ENCODE measurements at regions not wholly inside any gene's neighbourhood (a gene's known extent, or its start where the extent isn't known, plus 50 kb on each side); places are given as distances from the start of the nearest gene placed in this dataset.

DNA sequence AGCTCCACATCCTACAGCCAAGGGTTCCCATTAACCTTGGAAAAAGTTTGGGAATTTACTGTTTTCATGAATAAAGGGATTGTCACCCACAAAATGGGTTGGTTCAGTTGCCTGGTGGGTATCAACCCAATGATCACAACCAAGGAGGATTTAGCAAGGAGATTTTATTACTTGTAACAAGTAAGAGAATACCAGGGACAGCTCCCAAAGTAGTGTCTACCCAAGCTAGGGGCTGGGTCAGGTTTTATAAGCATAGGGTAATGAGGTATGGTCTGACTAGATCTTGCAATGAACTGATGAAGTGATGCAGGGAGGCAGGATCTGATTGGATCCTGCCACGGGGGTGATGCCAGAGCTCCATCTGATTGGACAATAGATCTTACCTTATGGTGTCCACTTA, 681.8 kb downstream of the SLC4A3 start:
- DNase-seq, result no peak

DNA sequence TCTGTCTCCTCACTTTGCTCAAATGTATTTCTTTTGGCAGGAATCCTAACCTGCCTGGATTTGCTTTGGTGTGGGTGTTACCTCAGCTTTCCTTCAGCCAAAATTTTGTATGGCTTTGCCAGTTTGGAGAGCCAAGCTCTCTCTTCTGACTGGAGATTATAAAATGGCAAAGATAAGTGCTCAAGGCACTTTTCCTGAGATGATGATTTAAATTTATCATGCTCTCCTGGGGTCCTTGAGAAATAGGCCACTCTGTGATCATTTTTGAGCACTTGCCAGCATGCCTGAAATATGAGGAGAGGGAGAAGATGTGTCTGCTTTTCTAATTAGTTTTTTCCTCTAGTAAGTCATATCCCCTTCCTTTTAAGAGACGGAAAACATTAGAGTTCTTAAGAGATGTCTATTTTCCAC, 683.0 kb downstream of the SLC4A3 start:
- DNase-seq, result no peak

DNA sequence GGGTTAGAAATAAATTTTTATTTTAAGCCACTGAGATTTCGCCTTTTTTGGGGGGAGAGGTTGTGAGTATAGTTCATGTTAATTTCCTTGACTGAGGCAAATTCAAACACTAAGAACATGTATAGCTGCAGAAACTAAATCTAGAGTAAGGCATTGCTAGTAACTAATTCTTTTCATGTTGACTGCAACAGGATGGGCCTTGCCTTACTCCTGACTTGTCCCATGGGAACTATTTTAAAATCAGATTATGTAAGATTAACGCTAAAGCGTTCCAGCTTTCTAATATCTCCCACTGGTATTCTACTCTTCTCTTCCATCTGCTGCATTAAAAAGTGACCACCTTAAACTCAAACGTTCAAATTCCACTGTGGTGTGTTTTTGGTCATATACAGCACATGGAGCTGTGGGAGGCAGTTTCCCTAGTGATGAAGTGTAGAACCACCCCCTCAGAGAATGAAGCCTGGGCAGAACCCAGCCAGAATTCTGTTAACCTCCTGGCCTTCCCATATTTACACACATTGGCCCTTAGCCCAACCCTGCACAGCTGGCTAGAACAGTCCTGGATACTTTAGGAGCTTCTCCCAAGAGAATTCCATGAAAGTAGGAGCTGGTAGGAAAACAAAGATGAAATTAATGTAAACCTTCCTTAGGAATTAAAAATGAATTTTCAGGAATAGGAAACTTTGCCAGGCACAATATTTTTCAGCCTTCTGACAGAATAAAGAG, 687.8 kb downstream of the SLC4A3 start:
- no peak for DNase-seq

DNA sequence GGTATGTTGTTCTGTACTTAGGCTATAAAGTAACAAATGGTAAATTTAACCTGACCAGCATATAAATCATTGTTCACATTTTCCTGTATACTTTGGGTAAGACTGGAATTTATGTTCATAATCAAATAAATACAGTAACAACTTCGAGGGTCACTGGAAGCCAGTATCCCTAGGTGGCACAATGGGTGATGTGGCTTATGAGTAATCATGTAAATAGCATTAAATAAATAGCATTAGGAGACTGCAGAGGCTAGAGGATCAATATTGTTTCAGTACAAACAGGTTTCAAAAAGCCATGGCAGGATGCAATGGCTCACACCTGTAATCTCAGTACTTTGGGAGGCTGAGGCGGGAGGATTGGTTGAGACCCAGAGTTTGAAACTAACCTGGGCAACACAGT, 690.6 kb downstream of the SLC4A3 start:
- no peak for DNase-seq

DNA sequence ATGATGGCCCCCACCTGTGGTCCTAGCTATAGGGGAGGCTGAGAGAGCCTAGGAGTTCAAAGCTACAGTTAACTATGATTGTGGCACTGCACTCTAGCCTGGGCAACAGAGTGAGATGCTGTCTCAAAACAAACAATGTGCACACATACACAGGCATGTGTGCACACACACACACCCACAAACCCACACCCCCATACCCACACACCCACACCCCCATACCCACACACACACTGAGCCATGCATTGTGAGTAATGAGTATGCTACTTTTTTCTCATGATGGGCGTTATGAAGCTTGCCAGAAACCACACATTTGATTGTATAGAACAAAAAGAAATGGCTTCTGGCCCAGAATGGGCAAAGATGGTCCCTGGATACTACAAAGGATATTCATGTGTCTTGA, 691.1 kb downstream of the SLC4A3 start:
- DNase-seq, result no peak

DNA sequence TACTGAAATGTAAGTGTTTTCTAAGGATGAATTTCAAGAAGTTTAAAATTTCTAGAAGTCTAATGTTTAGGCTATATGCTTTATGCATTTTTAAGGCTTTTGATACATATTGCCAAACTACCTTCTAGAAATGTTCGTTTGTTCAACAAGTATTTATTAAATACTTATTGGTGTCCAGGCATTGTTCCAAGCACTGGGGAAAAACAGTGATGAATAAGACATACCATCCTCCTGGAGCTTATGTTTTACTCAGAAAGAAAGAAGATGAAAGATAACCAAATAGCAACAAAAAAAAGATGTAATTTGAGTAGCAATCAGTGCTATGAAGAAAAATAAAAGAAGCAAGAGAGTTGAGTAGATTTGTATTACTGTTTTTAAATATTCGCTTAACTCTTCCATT, 692.9 kb downstream of the SLC4A3 start:
- no peak for DNase-seq

DNA sequence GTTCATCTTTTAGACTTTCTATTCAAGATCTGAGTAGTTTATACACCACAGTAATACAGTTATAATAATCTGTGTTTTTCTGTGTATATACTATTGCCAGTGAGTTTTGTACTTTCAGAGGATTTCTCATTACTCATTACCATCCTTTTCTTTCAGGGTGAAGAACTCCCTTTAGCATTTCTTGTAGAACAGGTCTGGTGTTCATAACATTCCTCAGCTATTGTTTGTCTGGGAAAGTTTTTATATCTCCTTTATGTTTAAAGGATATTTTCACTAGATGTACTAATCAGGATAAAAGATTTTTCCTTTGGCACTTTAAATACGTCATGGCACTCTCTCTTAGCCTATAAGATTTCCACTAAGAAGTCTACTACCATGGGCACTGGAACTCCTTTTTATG, 705.5 kb downstream of the SLC4A3 start:
- DNase-seq, result no peak

DNA sequence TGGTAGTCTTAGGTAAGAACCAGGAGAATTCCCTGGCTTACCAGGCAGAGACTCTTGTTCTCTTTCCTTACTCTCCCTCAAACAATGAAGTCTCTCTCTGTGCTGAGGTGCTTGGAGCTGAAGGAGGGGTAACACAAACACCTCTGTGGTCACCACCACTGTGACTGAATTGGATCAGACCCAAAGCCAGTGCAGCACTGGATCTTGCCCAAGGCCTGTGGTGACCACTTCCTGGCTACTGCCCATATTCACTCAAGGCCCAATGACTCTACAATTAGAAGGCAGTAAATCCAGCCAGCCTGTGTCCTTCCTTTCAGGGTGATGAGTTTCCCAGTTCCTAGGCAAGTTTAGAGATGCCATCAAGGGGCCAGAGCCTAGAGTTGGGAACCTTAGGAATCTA, 706.8 kb downstream of the SLC4A3 start:
- DNase-seq, result no peak

DNA sequence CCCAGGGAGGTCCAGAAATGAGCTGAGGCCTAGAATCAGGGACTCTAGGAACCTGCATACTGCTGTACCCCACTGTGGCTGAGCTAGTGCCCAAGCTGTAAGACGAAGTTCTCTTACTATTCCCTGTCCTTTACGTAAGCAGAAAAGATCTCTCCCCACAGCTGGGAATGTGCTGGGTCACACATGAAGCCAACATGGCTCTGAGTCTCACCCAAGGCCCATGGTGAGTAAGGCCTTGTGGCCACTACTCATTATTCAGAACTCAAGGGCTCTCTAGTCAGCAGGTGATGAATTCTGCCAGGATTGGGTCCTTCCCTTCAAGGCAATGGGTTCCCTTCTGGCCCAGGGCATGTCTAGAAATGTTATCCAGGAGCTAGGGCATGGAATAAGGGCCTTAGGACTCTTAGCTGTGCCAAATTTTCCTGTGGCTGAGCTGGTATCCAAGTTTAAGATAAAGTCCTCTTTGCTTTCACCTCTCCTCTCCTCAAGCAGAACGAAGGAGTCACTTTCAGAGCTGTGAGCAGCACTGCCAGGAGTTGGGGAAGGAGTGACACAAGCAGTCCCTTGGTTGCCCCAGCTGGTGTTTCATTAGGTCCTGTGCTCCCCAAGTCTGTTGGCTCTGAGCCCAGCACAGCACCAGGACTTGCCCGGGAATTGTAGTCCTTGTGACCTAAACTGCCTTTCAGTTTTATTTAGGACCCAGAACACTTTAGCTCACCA, 707.6 kb downstream of the SLC4A3 start:
- DNase-seq, result no peak

DNA sequence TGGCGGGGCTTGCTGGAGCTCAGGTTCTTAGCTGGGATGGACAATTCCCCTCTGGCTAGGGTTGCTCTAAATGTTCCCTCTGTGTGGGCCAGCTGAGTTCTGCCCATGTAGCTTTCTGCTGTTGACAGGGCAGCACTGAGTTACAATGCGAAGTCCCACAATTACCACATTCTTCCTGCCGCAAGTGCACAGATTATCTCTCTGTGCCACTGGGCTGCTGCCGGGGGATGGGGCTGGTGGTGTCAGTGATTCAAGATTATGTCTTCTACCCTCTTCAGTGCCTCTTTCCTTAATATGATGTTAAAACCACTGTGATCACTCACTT, 708.1 kb downstream of the SLC4A3 start:
- no peak for DNase-seq

DNA sequence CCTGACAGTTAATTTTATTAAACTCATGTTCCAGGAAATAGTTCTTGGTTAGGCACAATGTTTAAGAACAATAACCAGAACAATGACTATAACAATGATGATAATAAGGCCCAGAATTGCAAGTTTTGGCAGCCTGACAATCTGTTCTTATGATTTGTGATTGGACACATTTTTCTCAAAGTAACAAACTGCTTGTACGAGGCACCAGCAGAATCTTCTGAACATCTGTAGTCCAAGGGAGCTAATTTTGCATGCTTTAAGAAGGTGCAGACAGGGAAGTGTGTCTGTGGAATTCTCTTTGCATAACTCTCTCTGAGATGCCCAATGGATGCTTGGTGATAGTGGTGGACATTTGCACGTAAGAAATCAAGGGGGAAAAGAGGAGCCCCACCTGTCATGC, 709.3 kb downstream of the SLC4A3 start:
- no peak for DNase-seq

DNA sequence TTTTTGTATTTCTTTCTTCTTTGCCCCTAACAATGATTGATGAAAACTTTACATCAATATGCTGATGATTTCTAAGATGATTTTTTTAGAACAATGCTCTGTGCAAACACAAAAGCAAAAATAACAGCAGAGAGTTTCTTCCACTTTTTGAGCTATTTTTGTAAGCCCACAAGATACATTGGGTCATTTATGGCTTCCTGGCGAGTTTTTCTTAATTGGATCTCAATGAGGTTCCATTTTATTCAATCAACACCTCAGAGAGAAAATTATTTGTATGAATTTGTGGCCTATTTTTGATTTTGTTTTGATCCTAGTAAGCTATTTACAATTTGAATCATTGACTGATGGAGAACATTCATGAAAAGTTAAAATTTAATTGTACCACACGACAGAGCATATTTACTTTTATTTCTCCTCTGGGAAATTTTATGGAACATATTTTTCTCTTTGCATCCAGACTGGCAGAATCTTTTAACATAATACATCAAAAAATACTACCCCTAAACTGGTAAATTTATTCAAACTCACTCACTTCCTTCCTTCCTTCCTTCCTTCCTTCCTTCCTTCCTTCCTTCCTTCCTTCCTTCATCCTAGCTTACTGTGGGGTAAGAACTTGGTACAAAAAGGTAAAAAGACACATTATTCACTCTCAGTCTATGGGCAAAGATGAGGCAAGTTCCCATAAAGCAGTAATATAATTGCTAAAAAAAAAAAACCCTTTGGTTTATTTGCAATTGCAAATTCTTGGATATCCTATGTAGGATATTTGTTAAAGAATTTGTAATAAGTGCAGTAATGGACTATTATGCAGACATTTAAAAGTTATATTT, 710.4 kb downstream of the SLC4A3 start:
- DNase-seq, result no peak

DNA sequence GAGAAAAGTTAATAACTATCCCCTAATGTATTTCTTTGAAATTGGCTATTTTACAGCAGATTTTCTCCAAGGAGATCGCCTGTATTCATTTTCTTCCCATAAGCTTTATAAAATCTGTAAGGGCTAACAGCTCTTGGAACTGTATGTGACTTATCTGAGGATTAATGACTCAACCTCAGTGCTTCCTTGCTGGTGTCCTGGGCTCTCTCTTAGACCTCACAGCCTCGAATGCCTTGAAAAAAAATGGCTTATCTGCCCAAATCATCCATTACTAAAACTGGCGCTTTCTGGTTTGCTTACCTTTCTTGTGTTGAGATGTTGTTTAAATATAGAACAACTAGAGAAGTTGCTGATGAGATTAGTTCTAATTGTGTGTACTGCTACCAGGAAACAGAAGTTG, 713.6 kb downstream of the SLC4A3 start:
- DNase-seq, result no peak

DNA sequence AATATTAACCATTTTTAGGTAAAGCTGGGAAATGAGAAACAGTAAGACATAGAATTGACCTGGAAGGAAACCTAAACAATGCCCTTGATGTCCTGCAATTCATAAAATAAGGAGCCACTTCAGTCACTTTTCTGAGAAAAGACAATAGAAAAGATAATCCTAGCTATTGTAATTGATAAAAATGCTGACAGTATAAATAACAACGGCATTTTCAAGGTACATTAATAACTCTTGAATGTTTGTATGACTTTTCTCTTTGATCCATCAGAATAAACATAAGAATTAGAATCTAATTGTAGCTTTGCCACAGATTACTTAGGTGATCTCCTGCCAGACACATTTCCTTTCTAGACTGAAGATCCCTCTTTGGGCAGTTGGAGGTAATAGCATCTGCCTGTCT, 719.5 kb downstream of the SLC4A3 start:
- no peak for DNase-seq

DNA sequence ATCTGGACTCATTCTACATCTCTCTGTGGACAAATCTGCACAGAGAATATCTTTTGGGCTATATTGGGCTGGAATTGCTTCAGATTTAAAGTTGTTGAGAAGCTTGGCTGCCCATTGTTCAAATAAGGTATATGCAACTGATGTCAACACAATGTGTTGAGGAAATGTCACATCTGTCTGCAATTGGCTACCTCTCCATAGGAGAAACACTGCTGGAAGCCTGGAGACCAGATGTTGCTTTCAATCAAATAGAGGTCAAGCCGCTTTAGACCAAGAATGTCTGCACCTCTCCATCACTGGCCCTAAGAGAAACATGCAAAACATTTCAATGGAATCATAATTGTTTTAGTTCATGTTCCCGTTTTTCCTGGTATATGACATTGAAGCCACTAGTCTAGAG, 720.2 kb downstream of the SLC4A3 start:
- DNase-seq, result no peak

DNA sequence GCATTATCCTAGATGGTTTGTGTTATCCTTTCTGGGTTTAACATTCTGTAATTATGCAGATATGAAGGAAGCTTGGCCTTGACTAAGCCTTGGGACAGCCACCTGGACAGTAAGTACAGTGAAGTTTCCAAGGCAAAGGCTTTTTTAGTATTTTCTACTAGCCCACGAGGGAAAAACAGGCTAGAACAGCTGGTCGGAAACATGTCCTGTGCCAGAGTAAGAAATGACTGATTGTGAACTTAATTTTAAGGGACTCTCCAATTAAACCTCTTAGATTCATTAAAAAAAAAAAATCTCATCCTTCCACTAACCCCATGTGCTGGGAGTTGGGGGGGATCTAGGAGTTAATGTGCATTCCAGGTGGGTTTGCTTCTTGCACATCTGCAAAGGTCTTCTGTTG, 720.8 kb downstream of the SLC4A3 start:
- no peak for DNase-seq

DNA sequence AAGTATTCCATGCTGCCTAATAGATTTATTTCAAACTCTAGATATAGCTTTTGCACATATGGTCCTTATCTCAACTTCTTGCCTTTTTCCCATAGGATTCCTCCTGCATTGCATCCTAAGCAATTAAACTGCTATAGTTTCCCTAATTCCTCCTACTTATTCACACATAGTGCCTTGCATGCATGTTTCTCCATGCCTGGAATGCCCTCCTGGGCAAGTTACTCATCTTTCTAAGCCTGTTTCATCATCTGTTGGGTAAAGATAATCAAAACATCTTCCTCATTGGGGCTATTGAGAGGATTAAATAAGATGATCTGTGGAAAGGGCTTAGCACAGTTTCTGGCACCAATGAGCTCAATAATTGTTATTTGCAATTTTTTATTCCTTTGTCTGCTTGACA, 726.5 kb downstream of the SLC4A3 start:
- DNase-seq, result no peak

DNA sequence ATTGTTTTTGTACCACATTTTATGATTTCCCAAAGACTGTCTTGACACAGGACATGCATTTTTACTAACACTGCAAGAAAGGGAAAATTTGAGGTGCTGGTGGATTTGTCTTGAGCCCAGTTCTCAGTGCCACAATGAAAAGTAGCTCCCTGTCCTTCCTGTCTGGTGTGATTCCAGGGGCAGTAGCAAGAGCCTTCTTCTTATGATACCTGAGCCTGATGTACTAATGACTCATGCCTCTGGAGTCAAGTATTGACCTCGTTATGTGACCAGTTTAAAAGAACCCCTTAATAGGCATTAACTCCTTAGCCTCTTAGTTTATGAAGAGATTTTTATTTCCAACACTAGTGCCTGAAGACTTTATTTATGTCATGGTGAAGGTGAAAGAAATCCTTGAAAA, 728.6 kb downstream of the SLC4A3 start:
- no peak for DNase-seq

DNA sequence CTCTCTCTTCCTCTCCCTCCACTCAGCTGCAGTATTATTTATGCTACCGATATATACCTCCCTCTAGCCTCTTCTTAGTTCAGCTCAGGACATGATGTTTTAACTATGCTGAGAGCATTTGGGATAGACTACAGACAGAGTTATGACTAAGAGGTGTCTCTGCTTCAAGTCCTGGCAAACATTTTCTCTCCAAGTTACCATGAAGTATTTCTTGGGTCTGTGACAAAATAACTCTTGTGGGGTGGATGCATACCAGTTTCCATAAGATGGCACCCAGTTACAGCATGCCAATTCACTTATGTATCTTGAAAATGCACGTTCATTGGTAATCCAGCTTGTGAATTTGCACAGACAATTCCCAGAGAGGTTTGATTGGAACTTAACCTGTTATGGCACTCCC, 737.6 kb downstream of the SLC4A3 start:
- DNase-seq, result no peak

DNA sequence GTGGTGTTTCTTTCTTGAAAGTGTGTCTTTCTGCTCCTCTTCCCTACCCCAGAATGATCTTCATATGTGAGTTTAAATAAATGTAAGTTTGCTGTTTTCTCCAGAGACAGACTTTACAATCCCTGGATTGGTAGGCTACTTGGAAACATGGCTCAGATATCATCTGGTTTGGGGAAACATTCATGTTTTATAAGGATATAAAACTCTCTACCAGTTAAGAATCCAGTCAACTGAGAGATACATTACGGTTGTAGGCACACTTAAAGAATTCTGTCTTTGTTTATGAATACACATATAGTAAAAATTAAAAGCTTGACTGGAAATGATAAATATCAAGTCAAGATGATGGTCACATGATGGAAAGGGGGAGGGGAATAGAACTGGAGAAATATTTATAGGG, 739.3 kb downstream of the SLC4A3 start:
- DNase-seq, result no peak

DNA sequence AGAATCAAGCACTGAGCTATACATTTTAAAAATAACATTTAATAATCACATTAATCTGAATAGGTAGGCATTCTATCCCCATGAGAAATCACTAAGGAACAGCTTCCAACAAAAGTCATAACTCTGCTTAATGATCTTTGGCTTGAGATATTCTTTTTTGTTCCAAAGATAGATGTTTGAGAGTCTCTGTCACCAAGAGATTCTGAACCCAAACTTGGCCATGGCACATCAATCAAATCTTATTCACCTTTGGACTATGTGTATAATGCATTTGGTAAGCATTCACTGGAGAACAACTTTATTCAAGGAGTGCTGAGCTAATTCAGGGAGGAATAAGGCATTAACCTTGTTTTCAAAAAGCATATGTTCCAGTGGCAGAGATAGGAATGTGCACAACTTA, 743.3 kb downstream of the SLC4A3 start:
- DNase-seq, result no peak

DNA sequence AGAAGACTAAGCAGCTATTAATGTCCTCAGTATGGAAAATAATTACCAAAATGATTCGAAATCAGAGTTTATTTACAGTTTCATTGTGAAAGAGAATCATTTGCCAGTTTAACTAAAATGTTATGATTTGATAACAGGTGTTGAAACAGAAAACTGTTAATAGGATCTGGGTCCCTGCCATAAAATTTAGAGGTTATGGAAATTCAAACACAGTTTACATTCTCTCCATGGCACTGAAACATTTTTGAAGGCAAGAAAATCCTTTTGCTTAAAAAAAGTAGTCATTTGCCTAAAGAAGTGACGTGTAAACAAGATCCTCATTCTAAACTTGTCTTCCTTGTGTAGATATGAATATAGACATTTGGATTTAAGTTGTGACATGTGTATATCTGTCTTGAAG, 743.8 kb downstream of the SLC4A3 start:
- no peak for DNase-seq

DNA sequence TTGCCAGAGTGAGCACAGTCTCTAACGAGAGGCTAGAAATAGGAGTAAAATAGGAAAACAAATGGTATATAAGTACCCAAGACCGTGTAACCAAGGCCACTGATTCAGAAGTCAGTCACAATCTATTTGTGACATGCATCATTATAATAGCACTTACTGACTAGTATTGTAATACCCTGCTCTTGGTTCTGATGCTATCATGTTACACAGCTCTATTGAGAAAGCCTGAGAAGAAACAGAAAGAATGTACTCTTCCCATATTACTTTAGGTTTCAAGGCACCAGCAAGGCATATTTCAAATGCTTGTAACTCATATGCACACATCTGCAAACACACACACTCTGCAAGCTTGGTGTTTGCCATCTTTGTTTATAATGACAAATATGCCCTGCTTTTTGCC, 746.4 kb downstream of the SLC4A3 start:
- no peak for DNase-seq

DNA sequence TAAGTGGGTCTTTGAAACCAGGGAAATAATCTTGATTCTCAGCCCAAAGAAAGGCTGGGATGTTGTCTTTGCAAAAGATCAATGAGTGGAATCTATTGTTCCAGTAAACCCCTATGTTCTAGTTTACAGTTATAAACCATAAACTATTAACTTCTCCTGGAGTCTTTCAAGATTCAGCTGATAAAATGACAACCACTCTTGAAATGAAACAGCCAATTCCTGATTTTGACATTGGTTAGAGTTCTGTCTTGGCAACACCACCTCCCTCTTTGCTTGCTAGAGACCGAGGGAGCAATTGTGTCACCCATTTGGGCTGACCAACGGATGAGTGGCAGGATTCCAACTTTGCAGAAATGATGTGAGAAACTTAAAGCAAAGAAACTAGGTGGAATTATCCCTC, 746.9 kb downstream of the SLC4A3 start:
- DNase-seq, result no peak

Data from hematopoietic multipotent progenitor cell treated with erythropoietin and hydrocortisone succinate and interleukin-3 and kit ligand, for 8 days (in vitro differentiated cells).